ENCODE measurements at regions not wholly inside any gene's neighbourhood (a gene's known extent, or its start where the extent isn't known, plus 50 kb on each side); places are given as distances from the start of the nearest gene placed in this dataset.

DNA sequence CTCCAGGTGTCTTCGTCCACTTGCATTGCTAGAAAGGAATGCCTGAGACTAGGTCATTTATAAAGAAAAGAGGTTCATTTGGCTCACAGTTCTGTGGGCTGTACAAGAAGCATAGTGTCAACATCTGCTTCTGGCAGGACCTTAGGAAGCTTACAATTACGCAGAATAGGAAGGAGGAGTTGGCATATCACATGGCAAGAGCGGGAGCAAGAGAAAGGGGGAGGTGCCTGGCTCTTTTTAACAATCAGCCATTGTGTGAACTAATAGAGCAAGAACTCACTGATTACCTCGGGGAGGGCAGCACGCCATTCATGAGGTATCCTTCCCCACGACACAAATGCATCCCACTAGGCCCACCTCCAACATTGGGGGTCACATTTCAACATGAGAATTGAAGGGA, 134.4 kb upstream of the EFNA5 start:
- Histone ChIP-seq H3K4me1 (no peaks in the 10 kb centered on the region), H3K36me3 (ENCODE audit: low read depth, missing control alignments) (no peaks in the 10 kb centered on the region), H3K9me3 (no peaks in the 10 kb centered on the region), H3K4me3 (no peak overlapping the region), H3K27ac (no peak overlapping the region), H3K27me3 (no peaks in the 10 kb centered on the region)
- intact Hi-C loops (cut with DNase I; ENCODE audit: low total_unique reads): no loop called here
- 76 to 81% methylated on average over 6 of the region's 6 CpGs for WGBS, 2 donors
- no peak for DNase-seq
- TF ChIP-seq POLR2A (IDR thresholded peaks at IDR 0.05): no peak
- TF ChIP-seq, protein P1, sequence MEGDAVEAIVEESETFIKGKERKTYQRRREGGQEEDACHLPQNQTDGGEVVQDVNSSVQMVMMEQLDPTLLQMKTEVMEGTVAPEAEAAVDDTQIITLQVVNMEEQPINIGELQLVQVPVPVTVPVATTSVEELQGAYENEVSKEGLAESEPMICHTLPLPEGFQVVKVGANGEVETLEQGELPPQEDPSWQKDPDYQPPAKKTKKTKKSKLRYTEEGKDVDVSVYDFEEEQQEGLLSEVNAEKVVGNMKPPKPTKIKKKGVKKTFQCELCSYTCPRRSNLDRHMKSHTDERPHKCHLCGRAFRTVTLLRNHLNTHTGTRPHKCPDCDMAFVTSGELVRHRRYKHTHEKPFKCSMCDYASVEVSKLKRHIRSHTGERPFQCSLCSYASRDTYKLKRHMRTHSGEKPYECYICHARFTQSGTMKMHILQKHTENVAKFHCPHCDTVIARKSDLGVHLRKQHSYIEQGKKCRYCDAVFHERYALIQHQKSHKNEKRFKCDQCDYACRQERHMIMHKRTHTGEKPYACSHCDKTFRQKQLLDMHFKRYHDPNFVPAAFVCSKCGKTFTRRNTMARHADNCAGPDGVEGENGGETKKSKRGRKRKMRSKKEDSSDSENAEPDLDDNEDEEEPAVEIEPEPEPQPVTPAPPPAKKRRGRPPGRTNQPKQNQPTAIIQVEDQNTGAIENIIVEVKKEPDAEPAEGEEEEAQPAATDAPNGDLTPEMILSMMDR (IDR thresholded peaks at IDR 0.05): no peak

DNA sequence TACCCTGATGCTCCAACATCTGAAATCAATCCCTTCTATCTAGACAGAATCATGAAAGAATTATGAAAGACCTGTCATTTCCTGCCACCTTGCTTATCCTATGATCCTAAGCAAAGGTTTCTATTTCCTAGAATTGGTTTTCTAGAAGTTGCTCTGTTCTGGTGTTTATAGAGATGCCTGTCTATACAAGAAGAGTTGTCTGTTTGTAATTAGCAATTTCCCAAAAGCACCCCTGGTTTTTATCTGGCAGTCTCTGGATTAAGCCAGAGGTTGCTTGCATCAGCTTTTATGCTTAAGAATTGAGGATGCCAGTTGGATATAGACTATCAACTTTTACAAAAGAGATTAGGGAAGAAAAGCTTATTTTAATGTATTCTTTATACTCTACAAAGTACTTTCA, 133.0 kb upstream of the EFNA5 start:
- TF ChIP-seq, protein P1 (IDR thresholded peaks at IDR 0.05): no peak
- TF ChIP-seq POLR2A (IDR thresholded peaks at IDR 0.05): no peak
- Histone ChIP-seq H3K27me3 (no peaks in the 10 kb centered on the region), H3K27ac (no peak overlapping the region), H3K4me1 (no peaks in the 10 kb centered on the region), H3K9me3 (no peaks in the 10 kb centered on the region), H3K36me3 (ENCODE audit: low read depth, missing control alignments) (no peaks in the 10 kb centered on the region), H3K4me3 (no peak overlapping the region)
- DNase-seq: no peak
- intact Hi-C loops (cut with DNase I; ENCODE audit: low total_unique reads): no loop called here

- intact Hi-C loops (cut with DNase I; ENCODE audit: low total_unique reads): no loop called here
- no peak for TF ChIP-seq POLR2A (IDR thresholded peaks at IDR 0.05)
- TF ChIP-seq, protein P1 (IDR thresholded peaks at IDR 0.05): no peak
- WGBS, 2 donors: 93 to 95% methylated on average over 2 of the region's 2 CpGs
Observed at GRCh38 chr5:107801061-107801460, 130.3 kb upstream of the EFNA5 start.

GRCh38 chr5:107799306-107799705, 128.6 kb upstream of the EFNA5 start:
- Histone ChIP-seq H3K9me3 (no peaks in the 10 kb centered on the region), H3K27ac (no peak overlapping the region), H3K4me3 (no peak overlapping the region), H3K36me3 (ENCODE audit: low read depth, missing control alignments) (no peaks in the 10 kb centered on the region), H3K4me1 (no peaks in the 10 kb centered on the region), H3K27me3 (no peaks in the 10 kb centered on the region)
- WGBS, 2 donors: 85 to 88% methylated on average over 5 to 7 of the region's 7 CpGs
- no peak for TF ChIP-seq POLR2A (IDR thresholded peaks at IDR 0.05)
- TF ChIP-seq, protein P1 (IDR thresholded peaks at IDR 0.05): no peak
- no peak for DNase-seq
- intact Hi-C loops (cut with DNase I; ENCODE audit: low total_unique reads): no loop called here

More at GRCh38 chr5:107801061-107801460, 130.3 kb upstream of the EFNA5 start:
- H3K27me3 ChIP-seq: no peaks in the 10 kb centered on the region
- no peaks in the 10 kb centered on the region for H3K36me3 ChIP-seq (ENCODE audit: low read depth, missing control alignments)
- H3K27ac ChIP-seq: no peak overlapping the region
- H3K4me3 ChIP-seq: no peak overlapping the region
- no peaks in the 10 kb centered on the region for H3K9me3 ChIP-seq
- no peaks in the 10 kb centered on the region for H3K4me1 ChIP-seq
- DNase-seq: no peak

GRCh38 chr5:107796797-107797196, 126.1 kb upstream of the EFNA5 start:
- H3K27ac ChIP-seq: no peak overlapping the region
- DNase-seq: no peak
- intact Hi-C loops (cut with DNase I; ENCODE audit: low total_unique reads): no loop called here
- no peaks in the 10 kb centered on the region for H3K9me3 ChIP-seq
- WGBS, 2 donors: 71 to 74% methylated on average over 3 of the region's 3 CpGs
- no peaks in the 10 kb centered on the region for H3K36me3 ChIP-seq (ENCODE audit: low read depth, missing control alignments)
- H3K27me3 ChIP-seq: no peaks in the 10 kb centered on the region
- no peak overlapping the region for H3K4me3 ChIP-seq
- H3K4me1 ChIP-seq: no peaks in the 10 kb centered on the region
- TF ChIP-seq POLR2A (IDR thresholded peaks at IDR 0.05): no peak
- TF ChIP-seq, protein P1 (IDR thresholded peaks at IDR 0.05): no peak
